Ishikawa (cell line): ENCODE measurements at regions not wholly inside any gene's neighbourhood (a gene's known extent, or its start where the extent isn't known, plus 50 kb on each side); places are given as distances from the start of the nearest gene placed in this dataset.

Experiments
- CEBPB ChIP-seq: IDR thresholded peaks from 2 replicates; pipeline ENCODE4 v1.6.1; 2012
- CREB1 ChIP-seq: IDR thresholded peaks from 2 replicates; pipeline ENCODE4 v1.6.1; 2012; ENCODE audit warnings: low read depth
- EGR1 ChIP-seq: IDR thresholded peaks from 2 replicates; pipeline ENCODE4 v1.6.1; 2012
- EP300 ChIP-seq: IDR thresholded peaks from 2 replicates; pipeline ENCODE4 v1.6.1; 2012; ENCODE audit warnings: borderline replicate concordance
- FOXM1 ChIP-seq: IDR thresholded peaks from 2 replicates; pipeline ENCODE4 v1.6.1; 2012; ENCODE audit warnings: low read depth, borderline replicate concordance
- NFIC ChIP-seq: IDR thresholded peaks from 2 replicates; pipeline ENCODE4 v1.6.1; 2012
- RAD21 ChIP-seq: IDR thresholded peaks from 2 replicates; pipeline ENCODE4 v1.6.1; 2012; ENCODE audit warnings: low read depth
- TCF12 ChIP-seq: IDR thresholded peaks from 2 replicates; pipeline ENCODE4 v1.6.1; 2012; ENCODE audit warnings: low read depth
- TEAD4 ChIP-seq: IDR thresholded peaks from 2 replicates; pipeline ENCODE4 v1.6.1; 2012
- USF1 ChIP-seq: IDR thresholded peaks from 2 replicates; pipeline ENCODE4 v1.6.1; 2012
- YY1 ChIP-seq: IDR thresholded peaks from 2 replicates; pipeline ENCODE4 v1.6.1; 2012; ENCODE audit warnings: low read depth
- ZBTB7A ChIP-seq: IDR thresholded peaks from 2 replicates; pipeline ENCODE4 v1.6.1; 2012; ENCODE audit warnings: low read depth
- TF ChIP-seq, protein P1 (sequence below): IDR thresholded peaks from 2 replicates; pipeline ENCODE4 v1.6.1; 2012
- TF ChIP-seq, protein P2 (sequence below): IDR thresholded peaks from 2 replicates; pipeline ENCODE4 v1.6.1; 2012; ENCODE audit warnings: low read depth, mild to moderate bottlenecking

GRCh38 chr7:89602984-89603383 lies 551.3 kb upstream of the STEAP1 start:
- TF ChIP-seq CREB1 (no peak), ZBTB7A (no peak), NFIC (no peak), TEAD4 (no peak), EGR1 (no peak), EP300 (no peak), TCF12 (no peak), USF1 (no peak)
- TF ChIP-seq, protein P1, sequence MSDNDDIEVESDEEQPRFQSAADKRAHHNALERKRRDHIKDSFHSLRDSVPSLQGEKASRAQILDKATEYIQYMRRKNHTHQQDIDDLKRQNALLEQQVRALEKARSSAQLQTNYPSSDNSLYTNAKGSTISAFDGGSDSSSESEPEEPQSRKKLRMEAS, result no peak

DNA sequence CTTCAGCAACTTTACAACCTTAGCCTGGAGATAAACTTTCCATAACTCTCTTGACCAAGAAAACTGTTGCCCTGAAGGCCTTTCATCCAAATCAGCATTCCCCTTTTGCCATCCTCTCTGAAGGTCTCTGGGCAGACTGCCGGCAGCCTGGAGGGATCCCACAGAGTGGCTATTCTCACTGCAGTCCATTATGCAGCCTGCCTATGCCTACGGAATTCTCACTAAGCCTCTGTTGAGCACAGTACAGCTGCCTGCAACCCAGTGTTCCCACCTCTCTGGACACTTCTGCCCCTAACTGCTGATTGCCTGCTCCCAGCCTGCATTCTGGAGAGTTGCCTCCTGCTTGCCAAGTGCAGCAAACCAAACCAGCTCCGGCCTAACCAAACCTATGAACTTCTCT lies 548.9 kb upstream of the STEAP1 start:
- TF ChIP-seq EP300 (no peak), YY1 (no peak), RAD21 (no peak), TCF12 (no peak)
- TF ChIP-seq, protein P1, result no peak

- TF ChIP-seq EGR1, result no peak
- TF ChIP-seq CEBPB, result no peak
- TF ChIP-seq, protein P2, sequence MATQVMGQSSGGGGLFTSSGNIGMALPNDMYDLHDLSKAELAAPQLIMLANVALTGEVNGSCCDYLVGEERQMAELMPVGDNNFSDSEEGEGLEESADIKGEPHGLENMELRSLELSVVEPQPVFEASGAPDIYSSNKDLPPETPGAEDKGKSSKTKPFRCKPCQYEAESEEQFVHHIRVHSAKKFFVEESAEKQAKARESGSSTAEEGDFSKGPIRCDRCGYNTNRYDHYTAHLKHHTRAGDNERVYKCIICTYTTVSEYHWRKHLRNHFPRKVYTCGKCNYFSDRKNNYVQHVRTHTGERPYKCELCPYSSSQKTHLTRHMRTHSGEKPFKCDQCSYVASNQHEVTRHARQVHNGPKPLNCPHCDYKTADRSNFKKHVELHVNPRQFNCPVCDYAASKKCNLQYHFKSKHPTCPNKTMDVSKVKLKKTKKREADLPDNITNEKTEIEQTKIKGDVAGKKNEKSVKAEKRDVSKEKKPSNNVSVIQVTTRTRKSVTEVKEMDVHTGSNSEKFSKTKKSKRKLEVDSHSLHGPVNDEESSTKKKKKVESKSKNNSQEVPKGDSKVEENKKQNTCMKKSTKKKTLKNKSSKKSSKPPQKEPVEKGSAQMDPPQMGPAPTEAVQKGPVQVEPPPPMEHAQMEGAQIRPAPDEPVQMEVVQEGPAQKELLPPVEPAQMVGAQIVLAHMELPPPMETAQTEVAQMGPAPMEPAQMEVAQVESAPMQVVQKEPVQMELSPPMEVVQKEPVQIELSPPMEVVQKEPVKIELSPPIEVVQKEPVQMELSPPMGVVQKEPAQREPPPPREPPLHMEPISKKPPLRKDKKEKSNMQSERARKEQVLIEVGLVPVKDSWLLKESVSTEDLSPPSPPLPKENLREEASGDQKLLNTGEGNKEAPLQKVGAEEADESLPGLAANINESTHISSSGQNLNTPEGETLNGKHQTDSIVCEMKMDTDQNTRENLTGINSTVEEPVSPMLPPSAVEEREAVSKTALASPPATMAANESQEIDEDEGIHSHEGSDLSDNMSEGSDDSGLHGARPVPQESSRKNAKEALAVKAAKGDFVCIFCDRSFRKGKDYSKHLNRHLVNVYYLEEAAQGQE, result no peak
- TF ChIP-seq YY1, result no peak
These were observed 547.8 kb upstream of the STEAP1 start for GRCh38 chr7:89606511-89606910.

DNA sequence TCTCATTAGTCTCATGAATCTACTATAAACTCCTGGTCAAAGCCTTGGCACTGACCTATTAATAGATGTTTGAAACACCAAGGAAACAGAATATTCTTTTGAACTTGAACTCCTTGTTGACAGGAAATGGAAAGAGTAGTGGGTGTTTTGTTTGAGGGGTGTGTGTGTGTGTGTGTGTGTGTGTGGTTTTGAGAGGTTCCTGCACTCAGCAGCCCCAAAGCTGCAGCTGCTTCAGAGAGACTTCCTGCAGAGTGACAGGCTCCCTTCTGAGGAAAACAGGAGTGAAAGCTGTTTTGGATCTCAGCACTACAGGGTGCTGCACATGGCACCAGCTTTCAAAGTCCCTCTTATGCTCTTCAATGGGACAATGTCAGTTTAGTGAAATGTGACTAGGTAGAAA lies 546.5 kb upstream of the STEAP1 start:
- TF ChIP-seq CEBPB (no peak), USF1 (no peak), EP300 (no peak), ZBTB7A (no peak), RAD21 (no peak), YY1 (no peak), CREB1 (no peak), TCF12 (no peak), FOXM1 (no peak), TEAD4 (no peak)
- TF ChIP-seq, protein P2, result no peak
- TF ChIP-seq, protein P1, result no peak

DNA sequence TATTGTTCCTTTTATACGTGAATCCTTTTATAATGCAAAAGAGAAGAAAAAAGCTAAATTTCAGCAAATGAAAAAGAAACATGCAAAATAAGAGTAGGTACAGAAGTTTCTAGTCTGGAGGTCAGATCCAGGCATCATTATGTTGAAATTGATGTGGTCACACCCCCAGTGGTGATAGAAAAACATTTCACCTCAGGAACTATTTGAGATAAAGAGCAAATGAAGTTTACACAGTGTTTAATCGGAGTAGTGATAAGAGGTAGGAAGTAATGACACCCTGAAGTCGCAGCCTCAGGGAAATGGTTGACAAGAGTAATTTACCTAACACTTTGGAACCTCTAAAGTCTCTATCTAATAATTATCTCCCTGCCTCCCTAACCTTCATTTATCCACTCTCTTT lies 536.0 kb upstream of the STEAP1 start:
- TF ChIP-seq TCF12 (no peak), RAD21 (no peak), CEBPB (no peak), YY1 (no peak)
- TF ChIP-seq, protein P2, result no peak
